ENCODE measurements at regions not wholly inside any gene's neighbourhood (a gene's known extent, or its start where the extent isn't known, plus 50 kb on each side); places are given as distances from the start of the nearest gene placed in this dataset.

DNA sequence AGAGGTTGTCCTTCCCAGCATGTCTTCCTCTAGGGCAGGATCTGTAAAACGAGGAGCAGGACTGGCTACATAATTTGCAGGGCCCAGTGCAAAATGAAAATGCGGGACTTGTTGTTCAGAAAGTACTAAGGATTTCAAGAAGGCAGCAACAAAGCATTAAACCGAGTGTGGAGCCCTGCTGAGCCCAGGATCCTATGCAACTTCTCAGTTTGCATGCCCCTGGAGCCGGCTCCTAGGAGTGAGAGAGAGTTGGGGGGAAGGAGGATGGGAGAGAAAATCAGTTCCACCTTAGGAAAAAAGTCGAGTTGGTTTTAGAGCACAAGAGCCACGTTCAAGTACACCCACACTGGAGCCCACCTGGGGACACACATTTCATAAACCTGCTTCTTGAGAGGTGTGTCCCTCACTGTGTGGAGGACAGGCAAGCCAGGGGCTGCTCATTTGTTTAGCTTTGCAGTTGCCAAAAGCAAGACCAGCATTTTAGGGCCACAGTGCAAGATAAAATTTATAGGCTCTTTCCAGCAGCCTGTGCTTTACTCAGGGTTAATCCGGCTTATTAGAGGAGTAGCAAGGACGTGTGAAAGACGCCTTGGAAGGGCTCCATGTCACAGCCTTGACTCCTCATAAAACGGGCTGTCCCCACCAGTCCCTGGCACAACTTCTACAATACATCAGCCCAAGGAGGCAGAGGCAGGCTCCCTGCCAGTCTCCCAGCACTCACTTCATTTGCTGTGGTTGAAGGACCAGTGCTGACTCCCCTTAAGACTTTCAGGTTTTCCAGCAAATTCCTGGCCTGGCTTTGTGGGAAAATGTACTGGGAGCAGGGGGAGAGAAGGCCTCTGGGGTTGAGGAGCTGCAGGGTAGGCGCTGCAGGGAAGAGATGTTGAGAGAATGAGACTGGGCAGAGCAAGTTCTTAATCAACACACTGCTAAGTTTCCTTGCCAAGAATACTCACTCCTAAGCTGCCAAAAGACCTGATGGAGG, 159.7 kb upstream of the SEMA6A start:
- H3K9me2 ChIP-seq (replicated peaks; ENCODE audit: control insufficient read depth, low read length): no peaks in the 10 kb centered on the region

DNA sequence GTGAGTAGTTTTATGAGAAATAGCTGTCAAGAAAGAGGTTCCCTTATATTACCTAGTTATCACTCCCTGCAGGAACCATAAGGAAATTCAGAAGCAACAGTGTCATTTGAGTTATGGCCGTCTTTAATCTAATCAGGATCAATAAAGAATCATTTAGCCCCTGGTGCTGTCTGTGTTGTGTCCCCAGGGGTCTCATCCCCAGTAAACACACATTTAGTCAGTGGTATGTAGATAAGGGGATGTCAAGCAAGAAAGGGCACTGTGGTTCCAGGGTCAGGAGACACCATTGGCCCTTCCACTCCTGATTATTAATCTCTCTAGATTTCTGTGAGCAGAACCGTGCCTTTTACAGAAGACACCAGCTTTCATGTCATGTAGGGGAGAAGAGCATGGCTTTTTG, 158.0 kb upstream of the SEMA6A start:
- TF ChIP-seq, protein P1, sequence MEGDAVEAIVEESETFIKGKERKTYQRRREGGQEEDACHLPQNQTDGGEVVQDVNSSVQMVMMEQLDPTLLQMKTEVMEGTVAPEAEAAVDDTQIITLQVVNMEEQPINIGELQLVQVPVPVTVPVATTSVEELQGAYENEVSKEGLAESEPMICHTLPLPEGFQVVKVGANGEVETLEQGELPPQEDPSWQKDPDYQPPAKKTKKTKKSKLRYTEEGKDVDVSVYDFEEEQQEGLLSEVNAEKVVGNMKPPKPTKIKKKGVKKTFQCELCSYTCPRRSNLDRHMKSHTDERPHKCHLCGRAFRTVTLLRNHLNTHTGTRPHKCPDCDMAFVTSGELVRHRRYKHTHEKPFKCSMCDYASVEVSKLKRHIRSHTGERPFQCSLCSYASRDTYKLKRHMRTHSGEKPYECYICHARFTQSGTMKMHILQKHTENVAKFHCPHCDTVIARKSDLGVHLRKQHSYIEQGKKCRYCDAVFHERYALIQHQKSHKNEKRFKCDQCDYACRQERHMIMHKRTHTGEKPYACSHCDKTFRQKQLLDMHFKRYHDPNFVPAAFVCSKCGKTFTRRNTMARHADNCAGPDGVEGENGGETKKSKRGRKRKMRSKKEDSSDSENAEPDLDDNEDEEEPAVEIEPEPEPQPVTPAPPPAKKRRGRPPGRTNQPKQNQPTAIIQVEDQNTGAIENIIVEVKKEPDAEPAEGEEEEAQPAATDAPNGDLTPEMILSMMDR (IDR thresholded peaks at IDR 0.05; ENCODE audit: low read depth, low read length, poor library complexity, severe bottlenecking): no peak
- no peak for TF ChIP-seq EZH2phosphoT487 (IDR thresholded peaks at IDR 0.05; ENCODE audit: borderline replicate concordance, low read length)
- Histone ChIP-seq H3K27ac (ENCODE audit: low read depth, low read length) (no peak overlapping the region), H3K4me3 (ENCODE audit: low read length) (no peak overlapping the region)

More for the DNA sequence above, 159.7 kb upstream of the SEMA6A start:
- Histone ChIP-seq H3K36me3 (ENCODE audit: control insufficient read depth, low read length) (no peaks in the 10 kb centered on the region), H4K20me1 (ENCODE audit: control insufficient read depth, insufficient read depth, low read depth, low read length) (no peaks in the 10 kb centered on the region), H3K4me3 (ENCODE audit: low read length) (no peak overlapping the region), H3K4me1 (ENCODE audit: control insufficient read depth, low read length) (no peaks in the 10 kb centered on the region), H3K27ac (ENCODE audit: low read depth, low read length) (no peak overlapping the region), H3K79me2 (ENCODE audit: control insufficient read depth, low read length) (no peaks in the 10 kb centered on the region), H3F3A (ENCODE audit: control insufficient read depth, insufficient read depth) (no peaks in the 10 kb centered on the region), H3K27me3 (ENCODE audit: control insufficient read depth, low read length) (no peaks in the 10 kb centered on the region), H3K4me2 (ENCODE audit: low read length) (no peak overlapping the region), H3K9me3 (ENCODE audit: control insufficient read depth, insufficient read depth, low read length) (no peaks in the 10 kb centered on the region)
- no peak for TF ChIP-seq EZH2phosphoT487 (IDR thresholded peaks at IDR 0.05; ENCODE audit: borderline replicate concordance, low read length)
- TF ChIP-seq, protein P1 (IDR thresholded peaks at IDR 0.05; ENCODE audit: low read depth, low read length, poor library complexity, severe bottlenecking): no peak

DNA sequence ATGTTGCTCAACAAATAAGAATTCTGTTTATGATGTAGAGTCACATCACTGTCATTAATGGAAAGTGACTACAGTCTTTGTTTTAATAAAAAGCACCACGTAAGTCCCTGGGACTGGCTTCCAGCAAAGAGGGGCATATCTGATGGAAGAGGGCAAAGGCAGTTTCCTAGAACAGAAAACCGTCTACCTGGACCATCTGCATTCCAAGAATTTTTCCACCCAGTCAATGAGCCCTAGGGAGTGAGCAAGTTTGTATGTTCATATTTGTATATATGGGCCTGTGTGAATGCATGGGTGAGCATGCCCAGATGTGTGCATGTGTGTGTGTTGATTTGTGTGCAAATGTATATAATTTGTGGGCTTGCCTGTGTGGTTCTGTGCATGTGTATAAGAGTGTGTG, 156.8 kb upstream of the SEMA6A start:
- no peaks in the 10 kb centered on the region for H4K20me1 ChIP-seq (ENCODE audit: control insufficient read depth, insufficient read depth, low read depth, low read length)
- TF ChIP-seq, protein P1 (IDR thresholded peaks at IDR 0.05; ENCODE audit: low read depth, low read length, poor library complexity, severe bottlenecking): no peak
- no peak for TF ChIP-seq EZH2phosphoT487 (IDR thresholded peaks at IDR 0.05; ENCODE audit: borderline replicate concordance, low read length)
- no peaks in the 10 kb centered on the region for H3K36me3 ChIP-seq (ENCODE audit: control insufficient read depth, low read length)
- H3K27ac ChIP-seq (ENCODE audit: low read depth, low read length): no peak overlapping the region
- no peaks in the 10 kb centered on the region for H3K4me1 ChIP-seq (ENCODE audit: control insufficient read depth, low read length)
- no peaks in the 10 kb centered on the region for H3K9me2 ChIP-seq (replicated peaks; ENCODE audit: control insufficient read depth, low read length)
- no peaks in the 10 kb centered on the region for H3K9me3 ChIP-seq (ENCODE audit: control insufficient read depth, insufficient read depth, low read length)
- H3K27me3 ChIP-seq (ENCODE audit: control insufficient read depth, low read length): no peaks in the 10 kb centered on the region
- H3K4me2 ChIP-seq (ENCODE audit: low read length): no peak overlapping the region
- no peaks in the 10 kb centered on the region for H3F3A ChIP-seq (ENCODE audit: control insufficient read depth, insufficient read depth)
- no peaks in the 10 kb centered on the region for H3K79me2 ChIP-seq (ENCODE audit: control insufficient read depth, low read length)
- H3K4me3 ChIP-seq (ENCODE audit: low read length): no peak overlapping the region

More for the DNA sequence above, 158.0 kb upstream of the SEMA6A start:
- no peak overlapping the region for H3K4me2 ChIP-seq (ENCODE audit: low read length)
- H3K4me1 ChIP-seq (ENCODE audit: control insufficient read depth, low read length): no peaks in the 10 kb centered on the region
- H3K9me3 ChIP-seq (ENCODE audit: control insufficient read depth, insufficient read depth, low read length): no peaks in the 10 kb centered on the region
- no peaks in the 10 kb centered on the region for H3K27me3 ChIP-seq (ENCODE audit: control insufficient read depth, low read length)
- H3K36me3 ChIP-seq (ENCODE audit: control insufficient read depth, low read length): no peaks in the 10 kb centered on the region
- no peaks in the 10 kb centered on the region for H3K9me2 ChIP-seq (replicated peaks; ENCODE audit: control insufficient read depth, low read length)
- H4K20me1 ChIP-seq (ENCODE audit: control insufficient read depth, insufficient read depth, low read depth, low read length): no peaks in the 10 kb centered on the region
- H3K79me2 ChIP-seq (ENCODE audit: control insufficient read depth, low read length): no peaks in the 10 kb centered on the region
- no peaks in the 10 kb centered on the region for H3F3A ChIP-seq (ENCODE audit: control insufficient read depth, insufficient read depth)
